Liver (tissue), 3 donors: ENCODE measurements at regions not wholly inside any gene's neighbourhood (a gene's known extent, or its start where the extent isn't known, plus 50 kb on each side); places are given as distances from the start of the nearest gene placed in this dataset.

Source experiments
- EGR1 ChIP-seq, 2 donors: IDR thresholded peaks; 2 replicates each; pipeline ENCODE4 v1.6.1; 2016 to 2018; ENCODE audit warnings: antibody characterized with exemption in 2 of 2, low read depth in 2 of 2
- FOXA1 ChIP-seq: IDR thresholded peaks from 2 replicates; pipeline ENCODE4 v1.6.1; 2016; ENCODE audit warnings: antibody characterized with exemption
- GABPA ChIP-seq, 2 donors: IDR thresholded peaks in 1 of 2; conservative IDR thresholded peaks in 1 of 2; 2 replicates each; pipeline ENCODE4 v1.6.1; 2016; ENCODE audit warnings: antibody characterized with exemption in 2 of 2, mild to moderate bottlenecking in 1 of 2, moderate library complexity in 1 of 2
- HNF4A ChIP-seq, 2 donors: conservative IDR thresholded peaks; 2 replicates each; pipeline ENCODE4 v1.6.1; 2016; ENCODE audit warnings: antibody characterized with exemption in 2 of 2, mild to moderate bottlenecking in 2 of 2
- HNF4G ChIP-seq: IDR thresholded peaks from 2 replicates; pipeline ENCODE4 v1.6.1; 2016; ENCODE audit warnings: antibody characterized with exemption
- JUND ChIP-seq, 2 donors: IDR thresholded peaks; 2 replicates each; pipeline ENCODE4 v1.6.1; 2016; ENCODE audit warnings: antibody characterized with exemption in 2 of 2
- NR2F2 ChIP-seq: IDR thresholded peaks from 2 replicates; pipeline ENCODE4 v1.6.1; 2016; ENCODE audit warnings: antibody characterized with exemption
- RAD21 ChIP-seq, 2 donors: IDR thresholded peaks; 2 replicates each; pipeline ENCODE4 v1.6.1; 2016; ENCODE audit warnings: antibody characterized with exemption in 2 of 2, mild to moderate bottlenecking in 2 of 2
- SP1 ChIP-seq: IDR thresholded peaks from 2 replicates; pipeline ENCODE4 v1.6.1; 2018; ENCODE audit warnings: antibody characterized with exemption, mild to moderate bottlenecking
- YY1 ChIP-seq: IDR thresholded peaks from 2 replicates; pipeline ENCODE4 v1.6.1; 2016; ENCODE audit warnings: antibody characterized with exemption, mild to moderate bottlenecking
- TF ChIP-seq, protein P1 (sequence below): fragments of 150-350 bp; IDR thresholded peaks from 2 replicates; pipeline ENCODE4 v1.5.1; 2017; ENCODE audit warnings: improper control_type of control experiment, low read depth, low read length; ENCODE audit not compliant: missing input control
- TF ChIP-seq, protein P2 (sequence below): IDR thresholded peaks from 2 replicates; pipeline ENCODE4 v1.6.1; 2016; ENCODE audit warnings: antibody characterized with exemption, mild to moderate bottlenecking
- TF ChIP-seq, protein P3 (sequence below): IDR thresholded peaks from 2 replicates; pipeline ENCODE4 v1.6.1; 2016; ENCODE audit warnings: antibody characterized with exemption
- TF ChIP-seq, protein P4 (sequence below): IDR thresholded peaks from 2 replicates; pipeline ENCODE4 v1.6.1; 2016; ENCODE audit warnings: antibody characterized with exemption
- donor health status: healthy.
- donor health status: healthy.

DNA sequence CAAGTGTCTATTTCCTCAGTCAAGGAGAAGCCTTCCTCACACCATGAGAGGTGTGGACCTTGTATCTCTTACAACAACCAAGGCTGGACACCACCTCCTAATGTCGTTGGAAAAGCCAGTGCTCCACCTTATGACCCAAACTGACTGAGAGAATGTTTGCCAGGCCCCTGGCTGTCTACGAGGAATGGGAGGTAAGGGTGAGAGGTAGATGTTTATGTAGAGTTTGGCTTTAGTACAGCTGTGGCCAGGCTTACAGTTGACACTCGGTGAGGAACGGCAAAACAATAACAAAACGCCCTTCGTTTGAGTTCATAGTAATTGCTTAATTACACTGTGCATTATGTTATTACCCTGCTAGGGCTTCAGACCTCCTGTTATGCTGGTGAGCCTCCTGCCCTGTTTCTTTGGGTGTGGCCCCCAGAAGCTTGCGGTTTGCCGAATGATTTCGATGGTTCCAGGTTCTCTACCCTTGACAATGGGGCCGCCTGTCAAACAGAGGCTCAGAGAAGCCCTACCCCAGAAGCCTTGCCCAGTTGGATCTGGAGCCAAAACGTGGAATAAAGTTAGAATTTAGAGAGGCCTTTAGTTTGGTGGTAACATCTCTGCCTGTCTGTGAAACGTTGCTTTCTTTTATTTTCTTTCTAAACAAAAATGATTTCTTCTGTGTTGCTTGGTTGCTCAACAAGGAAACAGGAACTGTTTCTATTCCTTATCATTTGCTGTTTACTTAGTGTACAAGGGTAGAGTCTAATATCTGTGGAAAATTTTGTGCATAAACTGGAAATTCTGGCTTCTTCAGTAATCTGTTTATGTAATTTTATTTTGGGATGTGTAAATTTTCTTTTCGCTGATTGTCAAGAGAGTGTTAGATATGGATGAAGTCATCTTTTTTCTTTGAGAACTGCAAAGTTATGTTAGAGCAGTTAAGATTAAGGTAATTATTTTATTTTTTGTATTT lies 60.4 kb upstream of the FOXQ1 start:
- TF ChIP-seq, protein P1, sequence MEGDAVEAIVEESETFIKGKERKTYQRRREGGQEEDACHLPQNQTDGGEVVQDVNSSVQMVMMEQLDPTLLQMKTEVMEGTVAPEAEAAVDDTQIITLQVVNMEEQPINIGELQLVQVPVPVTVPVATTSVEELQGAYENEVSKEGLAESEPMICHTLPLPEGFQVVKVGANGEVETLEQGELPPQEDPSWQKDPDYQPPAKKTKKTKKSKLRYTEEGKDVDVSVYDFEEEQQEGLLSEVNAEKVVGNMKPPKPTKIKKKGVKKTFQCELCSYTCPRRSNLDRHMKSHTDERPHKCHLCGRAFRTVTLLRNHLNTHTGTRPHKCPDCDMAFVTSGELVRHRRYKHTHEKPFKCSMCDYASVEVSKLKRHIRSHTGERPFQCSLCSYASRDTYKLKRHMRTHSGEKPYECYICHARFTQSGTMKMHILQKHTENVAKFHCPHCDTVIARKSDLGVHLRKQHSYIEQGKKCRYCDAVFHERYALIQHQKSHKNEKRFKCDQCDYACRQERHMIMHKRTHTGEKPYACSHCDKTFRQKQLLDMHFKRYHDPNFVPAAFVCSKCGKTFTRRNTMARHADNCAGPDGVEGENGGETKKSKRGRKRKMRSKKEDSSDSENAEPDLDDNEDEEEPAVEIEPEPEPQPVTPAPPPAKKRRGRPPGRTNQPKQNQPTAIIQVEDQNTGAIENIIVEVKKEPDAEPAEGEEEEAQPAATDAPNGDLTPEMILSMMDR = no peak
- TF ChIP-seq RAD21 (IDR thresholded peaks at IDR 0.05) (no peak), YY1 (no peak), HNF4G (no peak), JUND (IDR thresholded peaks at IDR 0.05) (no peak), EGR1 (IDR thresholded peaks at IDR 0.05; ENCODE audit: low read depth in 2 of 2) (no peak), HNF4A (conservative IDR thresholded peaks at IDR 0.05) (no peak), GABPA (IDR thresholded peaks at IDR 0.05 in 1 of 2, conservative IDR thresholded peaks at IDR 0.05 in 1 of 2) (no peak), SP1 (no peak), NR2F2 (no peak), FOXA1 (no peak)
- TF ChIP-seq, protein P2, sequence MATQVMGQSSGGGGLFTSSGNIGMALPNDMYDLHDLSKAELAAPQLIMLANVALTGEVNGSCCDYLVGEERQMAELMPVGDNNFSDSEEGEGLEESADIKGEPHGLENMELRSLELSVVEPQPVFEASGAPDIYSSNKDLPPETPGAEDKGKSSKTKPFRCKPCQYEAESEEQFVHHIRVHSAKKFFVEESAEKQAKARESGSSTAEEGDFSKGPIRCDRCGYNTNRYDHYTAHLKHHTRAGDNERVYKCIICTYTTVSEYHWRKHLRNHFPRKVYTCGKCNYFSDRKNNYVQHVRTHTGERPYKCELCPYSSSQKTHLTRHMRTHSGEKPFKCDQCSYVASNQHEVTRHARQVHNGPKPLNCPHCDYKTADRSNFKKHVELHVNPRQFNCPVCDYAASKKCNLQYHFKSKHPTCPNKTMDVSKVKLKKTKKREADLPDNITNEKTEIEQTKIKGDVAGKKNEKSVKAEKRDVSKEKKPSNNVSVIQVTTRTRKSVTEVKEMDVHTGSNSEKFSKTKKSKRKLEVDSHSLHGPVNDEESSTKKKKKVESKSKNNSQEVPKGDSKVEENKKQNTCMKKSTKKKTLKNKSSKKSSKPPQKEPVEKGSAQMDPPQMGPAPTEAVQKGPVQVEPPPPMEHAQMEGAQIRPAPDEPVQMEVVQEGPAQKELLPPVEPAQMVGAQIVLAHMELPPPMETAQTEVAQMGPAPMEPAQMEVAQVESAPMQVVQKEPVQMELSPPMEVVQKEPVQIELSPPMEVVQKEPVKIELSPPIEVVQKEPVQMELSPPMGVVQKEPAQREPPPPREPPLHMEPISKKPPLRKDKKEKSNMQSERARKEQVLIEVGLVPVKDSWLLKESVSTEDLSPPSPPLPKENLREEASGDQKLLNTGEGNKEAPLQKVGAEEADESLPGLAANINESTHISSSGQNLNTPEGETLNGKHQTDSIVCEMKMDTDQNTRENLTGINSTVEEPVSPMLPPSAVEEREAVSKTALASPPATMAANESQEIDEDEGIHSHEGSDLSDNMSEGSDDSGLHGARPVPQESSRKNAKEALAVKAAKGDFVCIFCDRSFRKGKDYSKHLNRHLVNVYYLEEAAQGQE = no peak
- TF ChIP-seq, protein P3, sequence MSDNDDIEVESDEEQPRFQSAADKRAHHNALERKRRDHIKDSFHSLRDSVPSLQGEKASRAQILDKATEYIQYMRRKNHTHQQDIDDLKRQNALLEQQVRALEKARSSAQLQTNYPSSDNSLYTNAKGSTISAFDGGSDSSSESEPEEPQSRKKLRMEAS = no peak
- TF ChIP-seq, protein P4, sequence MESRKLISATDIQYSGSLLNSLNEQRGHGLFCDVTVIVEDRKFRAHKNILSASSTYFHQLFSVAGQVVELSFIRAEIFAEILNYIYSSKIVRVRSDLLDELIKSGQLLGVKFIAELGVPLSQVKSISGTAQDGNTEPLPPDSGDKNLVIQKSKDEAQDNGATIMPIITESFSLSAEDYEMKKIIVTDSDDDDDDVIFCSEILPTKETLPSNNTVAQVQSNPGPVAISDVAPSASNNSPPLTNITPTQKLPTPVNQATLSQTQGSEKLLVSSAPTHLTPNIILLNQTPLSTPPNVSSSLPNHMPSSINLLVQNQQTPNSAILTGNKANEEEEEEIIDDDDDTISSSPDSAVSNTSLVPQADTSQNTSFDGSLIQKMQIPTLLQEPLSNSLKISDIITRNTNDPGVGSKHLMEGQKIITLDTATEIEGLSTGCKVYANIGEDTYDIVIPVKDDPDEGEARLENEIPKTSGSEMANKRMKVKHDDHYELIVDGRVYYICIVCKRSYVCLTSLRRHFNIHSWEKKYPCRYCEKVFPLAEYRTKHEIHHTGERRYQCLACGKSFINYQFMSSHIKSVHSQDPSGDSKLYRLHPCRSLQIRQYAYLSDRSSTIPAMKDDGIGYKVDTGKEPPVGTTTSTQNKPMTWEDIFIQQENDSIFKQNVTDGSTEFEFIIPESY = no peak
